ENCODE measurements at regions not wholly inside any gene's neighbourhood (a gene's known extent, or its start where the extent isn't known, plus 50 kb on each side); places are given as distances from the start of the nearest gene placed in this dataset.

- no peaks in the 10 kb centered on the region for H3F3A ChIP-seq (ENCODE audit: low read depth)
- no peak overlapping the region for H2AFZ ChIP-seq (replicated peaks)
- Mint-ChIP-seq H3K4me1 (peaks cover 14% of the 10 kb centered on the region), H3K27ac (no peak overlapping the region), H3K9me3 (no peaks in the 10 kb centered on the region), H3K4me3 (no peak overlapping the region), H3K27me3 (ENCODE audit: insufficient read depth, low read depth) (peaks cover 10% of the 10 kb centered on the region), H3K36me3 (no peaks in the 10 kb centered on the region)
- no peaks in the 10 kb centered on the region for H3K36me3 ChIP-seq
- no peak overlapping the region for H3K27ac ChIP-seq
- H4K20me1 ChIP-seq (ENCODE audit: low read depth): no peaks in the 10 kb centered on the region
- no peak for DNase-seq (ENCODE audit: low spot score)
- peaks cover 16% of the 10 kb centered on the region for H3K4me1 ChIP-seq
- TF ChIP-seq EZH2phosphoT487 (IDR thresholded peaks at IDR 0.05) (no peak), CTCF (IDR thresholded peaks at IDR 0.05) (no peak), EZH2 (IDR thresholded peaks at IDR 0.05) (no peak)
- no peak overlapping the region for H3K4me3 ChIP-seq
- no peak overlapping the region for H3K4me2 ChIP-seq
- H3K9ac ChIP-seq: no peak overlapping the region
- H3K27me3 ChIP-seq: peaks cover 50% of the 10 kb centered on the region
- H3K9me3 ChIP-seq (ENCODE audit: low read depth): no peaks in the 10 kb centered on the region
- H3K79me2 ChIP-seq (ENCODE audit: low read depth): no peaks in the 10 kb centered on the region
Measured at GRCh38 chr4:152117933-152118507, 357.2 kb upstream of the GATB start.

GRCh38 chr4:152117520-152117919 lies 356.7 kb upstream of the GATB start:
- H3F3A ChIP-seq (ENCODE audit: low read depth): no peaks in the 10 kb centered on the region
- H3K4me1 ChIP-seq: peaks cover 16% of the 10 kb centered on the region
- Mint-ChIP-seq H3K27me3 (ENCODE audit: insufficient read depth, low read depth) (peaks cover 10% of the 10 kb centered on the region), H3K9me3 (no peaks in the 10 kb centered on the region), H3K4me1 (peaks cover 18% of the 10 kb centered on the region), H3K27ac (no peak overlapping the region), H3K4me3 (no peak overlapping the region), H3K36me3 (no peaks in the 10 kb centered on the region)
- no peak overlapping the region for H3K9ac ChIP-seq
- H3K27ac ChIP-seq: no peak overlapping the region
- no peak overlapping the region for H2AFZ ChIP-seq (replicated peaks)
- no peak overlapping the region for H3K4me2 ChIP-seq
- no peaks in the 10 kb centered on the region for H3K36me3 ChIP-seq
- no peak for TF ChIP-seq CTCF (IDR thresholded peaks at IDR 0.05)
- no peak for TF ChIP-seq EZH2phosphoT487 (IDR thresholded peaks at IDR 0.05)
- H3K4me3 ChIP-seq: no peak overlapping the region
- no peaks in the 10 kb centered on the region for H3K79me2 ChIP-seq (ENCODE audit: low read depth)
- no peak for DNase-seq (ENCODE audit: low spot score)
- no peaks in the 10 kb centered on the region for H4K20me1 ChIP-seq (ENCODE audit: low read depth)
- H3K27me3 ChIP-seq: peaks cover 50% of the 10 kb centered on the region
- H3K9me3 ChIP-seq (ENCODE audit: low read depth): no peaks in the 10 kb centered on the region

- Histone ChIP-seq H3K4me3 (no peak overlapping the region), H3K9ac (no peak overlapping the region), H3K36me3 (no peaks in the 10 kb centered on the region), H3F3A (ENCODE audit: low read depth) (no peaks in the 10 kb centered on the region), H3K27me3 (peaks cover 50% of the 10 kb centered on the region), H3K4me2 (no peak overlapping the region), H3K9me3 (ENCODE audit: low read depth) (no peaks in the 10 kb centered on the region), H3K4me1 (peaks cover 16% of the 10 kb centered on the region), H2AFZ (replicated peaks) (no peak overlapping the region), H4K20me1 (ENCODE audit: low read depth) (no peaks in the 10 kb centered on the region), H3K79me2 (ENCODE audit: low read depth) (no peaks in the 10 kb centered on the region), H3K27ac (no peak overlapping the region)
- no peaks in the 10 kb centered on the region for H3K36me3 Mint-ChIP-seq
- peaks cover 18% of the 10 kb centered on the region for H3K4me1 Mint-ChIP-seq
- DNase-seq (ENCODE audit: low spot score): no peak
- H3K9me3 Mint-ChIP-seq: no peaks in the 10 kb centered on the region
- H3K27me3 Mint-ChIP-seq (ENCODE audit: insufficient read depth, low read depth): peaks cover 10% of the 10 kb centered on the region
- H3K27ac Mint-ChIP-seq: no peak overlapping the region
- TF ChIP-seq CTCF (IDR thresholded peaks at IDR 0.05) (no peak), EZH2phosphoT487 (IDR thresholded peaks at IDR 0.05) (no peak), EZH2 (IDR thresholded peaks at IDR 0.05) (no peak)
- H3K4me3 Mint-ChIP-seq: no peak overlapping the region
Measured at GRCh38 chr4:152117054-152117453, 356.2 kb upstream of the GATB start.
